Gastroesophageal sphincter (tissue), 3 donors: ENCODE measurements at regions not wholly inside any gene's neighbourhood (a gene's known extent, or its start where the extent isn't known, plus 50 kb on each side); places are given as distances from the start of the nearest gene placed in this dataset.

ENCODE experiments used
- CTCF ChIP-seq, 4 experiments: fragments of 200-600 bp in 2 of 4; fragments of 450-650 bp in 2 of 4; sonication (generic) in 1 of 4; IDR thresholded peaks; one replicate each; pipeline ENCODE4 v1.5.1; 2017 to 2019; ENCODE audit warnings: antibody characterized with exemption in 4 of 4, mild to moderate bottlenecking in 2 of 4, moderate library complexity in 2 of 4
- EP300 ChIP-seq: sonication (generic); formaldehyde crosslinking; IDR thresholded peaks from one replicate; pipeline ENCODE4 v1.6.1; 2017; ENCODE audit warnings: antibody characterized with exemption, mild to moderate bottlenecking
- POLR2A ChIP-seq, 2 donors: fragments of 450-650 bp; IDR thresholded peaks; one replicate each; pipeline ENCODE4 v1.6.1; 2017; ENCODE audit warnings: antibody characterized with exemption in 2 of 2, mild to moderate bottlenecking in 2 of 2, moderate library complexity in 1 of 2
- POLR2AphosphoS5 ChIP-seq: sonication (generic); formaldehyde crosslinking; IDR thresholded peaks from one replicate; pipeline ENCODE4 v1.6.1; 2017; ENCODE audit warnings: antibody characterized with exemption

- no peak for TF ChIP-seq POLR2A (IDR thresholded peaks at IDR 0.05)
- no peak for TF ChIP-seq CTCF (IDR thresholded peaks at IDR 0.05)
- no peak for TF ChIP-seq POLR2AphosphoS5
- TF ChIP-seq EP300: no peak
Observed at GRCh38 chr5:145014109-145014508, 821.0 kb downstream of the PRELID2 start.
